Ishikawa (cell line): ENCODE measurements at regions not wholly inside any gene's neighbourhood (a gene's known extent, or its start where the extent isn't known, plus 50 kb on each side); places are given as distances from the start of the nearest gene placed in this dataset.

Source experiments
- CEBPB ChIP-seq: IDR thresholded peaks from 2 replicates; pipeline ENCODE4 v1.6.1; 2012
- CREB1 ChIP-seq: IDR thresholded peaks from 2 replicates; pipeline ENCODE4 v1.6.1; 2012; ENCODE audit warnings: low read depth
- EGR1 ChIP-seq: IDR thresholded peaks from 2 replicates; pipeline ENCODE4 v1.6.1; 2012
- EP300 ChIP-seq: IDR thresholded peaks from 2 replicates; pipeline ENCODE4 v1.6.1; 2012; ENCODE audit warnings: borderline replicate concordance
- FOXM1 ChIP-seq: IDR thresholded peaks from 2 replicates; pipeline ENCODE4 v1.6.1; 2012; ENCODE audit warnings: low read depth, borderline replicate concordance
- MAX ChIP-seq: IDR thresholded peaks from 2 replicates; pipeline ENCODE4 v1.6.1; 2012
- NFIC ChIP-seq: IDR thresholded peaks from 2 replicates; pipeline ENCODE4 v1.6.1; 2012
- RAD21 ChIP-seq: IDR thresholded peaks from 2 replicates; pipeline ENCODE4 v1.6.1; 2012; ENCODE audit warnings: low read depth
- REST ChIP-seq: IDR thresholded peaks from 2 replicates; pipeline ENCODE4 v1.6.1; 2012; ENCODE audit warnings: low read depth, mild to moderate bottlenecking
- TAF1 ChIP-seq: IDR thresholded peaks from 2 replicates; pipeline ENCODE4 v1.6.1; 2012; ENCODE audit warnings: low read depth, mild to moderate bottlenecking
- TCF12 ChIP-seq: IDR thresholded peaks from 2 replicates; pipeline ENCODE4 v1.6.1; 2012; ENCODE audit warnings: low read depth
- TEAD4 ChIP-seq: IDR thresholded peaks from 2 replicates; pipeline ENCODE4 v1.6.1; 2012
- USF1 ChIP-seq: IDR thresholded peaks from 2 replicates; pipeline ENCODE4 v1.6.1; 2012
- YY1 ChIP-seq: IDR thresholded peaks from 2 replicates; pipeline ENCODE4 v1.6.1; 2012; ENCODE audit warnings: low read depth
- ZBTB7A ChIP-seq: IDR thresholded peaks from 2 replicates; pipeline ENCODE4 v1.6.1; 2012; ENCODE audit warnings: low read depth

GRCh38 chr15:93758824-93759223 is 472.5 kb upstream of the MCTP2 start:
- TF ChIP-seq REST = no peak
- TF ChIP-seq EGR1 = no peak
- TF ChIP-seq RAD21 = no peak
- TF ChIP-seq YY1 = no peak
- no peak for TF ChIP-seq EP300
- TF ChIP-seq TAF1 = no peak
- TF ChIP-seq TEAD4 = no peak
- no peak for TF ChIP-seq USF1
- TF ChIP-seq FOXM1 = no peak

- no peak for TF ChIP-seq REST
- no peak for TF ChIP-seq EP300
- TF ChIP-seq USF1 = no peak
- no peak for TF ChIP-seq CEBPB
- no peak for TF ChIP-seq FOXM1
- TF ChIP-seq YY1 = no peak
- no peak for TF ChIP-seq TEAD4
- no peak for TF ChIP-seq RAD21
- no peak for TF ChIP-seq ZBTB7A
- no peak for TF ChIP-seq CREB1
- TF ChIP-seq TAF1 = no peak
Measured at GRCh38 chr15:93748710-93749109, 482.7 kb upstream of the MCTP2 start.

- TF ChIP-seq ZBTB7A (no peak), CREB1 (no peak), TCF12 (no peak)
Measured at GRCh38 chr15:93730724-93731123, 500.6 kb upstream of the MCTP2 start.

GRCh38 chr15:93722165-93722564 is 509.2 kb upstream of the MCTP2 start:
- TF ChIP-seq YY1 = no peak
- TF ChIP-seq FOXM1 = no peak
- no peak for TF ChIP-seq MAX
- no peak for TF ChIP-seq USF1
- TF ChIP-seq TEAD4 = no peak
- no peak for TF ChIP-seq TCF12
- TF ChIP-seq ZBTB7A = no peak
- TF ChIP-seq REST = no peak
- TF ChIP-seq EP300 = no peak
- TF ChIP-seq EGR1 = no peak
- no peak for TF ChIP-seq CREB1
- no peak for TF ChIP-seq TAF1
- TF ChIP-seq CEBPB = no peak
- no peak for TF ChIP-seq NFIC
- no peak for TF ChIP-seq RAD21

GRCh38 chr15:93720607-93721006 is 510.8 kb upstream of the MCTP2 start:
- TF ChIP-seq TAF1 = no peak
- TF ChIP-seq REST = no peak
- no peak for TF ChIP-seq EGR1
- no peak for TF ChIP-seq CEBPB
- no peak for TF ChIP-seq TCF12
- no peak for TF ChIP-seq ZBTB7A
- TF ChIP-seq FOXM1 = no peak
- no peak for TF ChIP-seq EP300
- no peak for TF ChIP-seq TEAD4
- TF ChIP-seq RAD21 = no peak
- no peak for TF ChIP-seq USF1
- no peak for TF ChIP-seq CREB1
- no peak for TF ChIP-seq MAX
- no peak for TF ChIP-seq YY1
- TF ChIP-seq NFIC = no peak
